Stimulated activated naive CD8-positive, alpha-beta T cell treated with anti-CD3 and anti-CD28 coated beads, Interleukin-15, amount 100 ng/mL, for 72 hours (primary cell): ENCODE measurements at regions not wholly inside any gene's neighbourhood (a gene's known extent, or its start where the extent isn't known, plus 50 kb on each side); places are given as distances from the start of the nearest gene placed in this dataset.

Experiments
- ATAC-seq: fragments of 150-1000 bp; cut with Tn5 transposase; 2 replicates; pipeline ENCODE4 v1.10.0; 2021; ENCODE audit warnings: mild to moderate bottlenecking, moderate library complexity
- DNase-seq, 2 donors: peaks; one replicate each; pipeline ENCODE4 v3.0.0; 2021 to 2022
- H3K27ac Mint-ChIP-seq, 2 donors: one replicate each; pipeline ENCODE4 v1.8.0; 2022; ENCODE audit warnings: mild to moderate bottlenecking in 2 of 2, mixed read lengths in 2 of 2, moderate library complexity in 2 of 2
- H3K27me3 Mint-ChIP-seq: one replicate; pipeline ENCODE4 v1.8.0; 2022; ENCODE audit warnings: mixed read lengths
- H3K4me1 Mint-ChIP-seq: one replicate; pipeline ENCODE4 v1.8.0; 2022; ENCODE audit warnings: mild to moderate bottlenecking, mixed read lengths
- H3K4me3 Mint-ChIP-seq, 2 donors: one replicate each; pipeline ENCODE4 v1.8.0; 2022; ENCODE audit warnings: mild to moderate bottlenecking in 2 of 2, mixed read lengths in 2 of 2, moderate library complexity in 1 of 2
- H3K9me3 Mint-ChIP-seq, 2 donors: one replicate each; pipeline ENCODE4 v1.8.0; 2022; ENCODE audit warnings: mixed read lengths in 2 of 2

DNA sequence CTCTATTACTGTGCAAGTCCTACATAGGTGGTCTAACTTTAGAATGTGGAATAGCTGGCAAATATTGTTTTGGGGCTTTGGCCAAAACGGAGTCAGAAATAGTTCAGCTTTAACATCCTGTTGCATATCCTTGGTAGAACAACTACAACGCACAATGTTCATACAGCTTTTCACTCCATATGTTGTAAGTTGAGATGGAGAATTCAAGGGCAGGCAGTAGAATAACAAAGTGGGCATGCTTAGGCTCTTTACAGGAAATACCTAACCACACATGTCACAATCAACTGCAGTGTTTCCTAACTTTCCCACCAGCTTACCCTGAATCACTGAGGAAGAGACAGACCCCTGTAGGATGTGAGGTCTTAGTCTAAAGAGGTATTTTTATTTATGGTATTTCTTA is 122.3 kb downstream of the PPP1R3A start:
- no peak overlapping the region for H3K4me3 Mint-ChIP-seq
- no peak for DNase-seq
- ATAC-seq: no peak
- H3K27ac Mint-ChIP-seq: no peak overlapping the region
- no peaks in the 10 kb centered on the region for H3K27me3 Mint-ChIP-seq
- no peaks in the 10 kb centered on the region for H3K4me1 Mint-ChIP-seq
- peaks cover 6 to 8% of the 10 kb centered on the region in 2 donors for H3K9me3 Mint-ChIP-seq

DNA sequence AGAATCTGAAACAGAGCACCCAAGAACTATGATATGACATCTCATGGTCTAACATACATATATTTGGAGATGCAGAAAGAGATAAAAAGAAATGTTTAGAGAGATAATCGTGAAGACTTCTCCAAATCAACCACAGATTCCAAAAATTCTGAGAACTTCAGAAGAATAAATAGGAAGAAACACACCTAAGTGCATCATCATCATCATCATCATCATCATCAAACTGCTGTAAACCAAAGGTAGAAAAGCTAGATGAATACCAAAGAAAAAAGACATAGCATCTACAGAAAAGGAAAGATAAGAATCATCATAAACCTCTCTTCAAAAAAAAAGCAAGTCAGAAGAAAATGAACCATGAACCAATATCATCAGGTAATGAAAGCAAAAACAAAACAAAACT is 124.2 kb downstream of the PPP1R3A start:
- no peaks in the 10 kb centered on the region for H3K27me3 Mint-ChIP-seq
- ATAC-seq (no peak), DNase-seq (no peak)
- no peaks in the 10 kb centered on the region for H3K4me1 Mint-ChIP-seq
- H3K4me3 Mint-ChIP-seq: no peak overlapping the region
- peaks cover 6 to 12% of the 10 kb centered on the region in 2 donors for H3K9me3 Mint-ChIP-seq
- no peak overlapping the region for H3K27ac Mint-ChIP-seq

DNA sequence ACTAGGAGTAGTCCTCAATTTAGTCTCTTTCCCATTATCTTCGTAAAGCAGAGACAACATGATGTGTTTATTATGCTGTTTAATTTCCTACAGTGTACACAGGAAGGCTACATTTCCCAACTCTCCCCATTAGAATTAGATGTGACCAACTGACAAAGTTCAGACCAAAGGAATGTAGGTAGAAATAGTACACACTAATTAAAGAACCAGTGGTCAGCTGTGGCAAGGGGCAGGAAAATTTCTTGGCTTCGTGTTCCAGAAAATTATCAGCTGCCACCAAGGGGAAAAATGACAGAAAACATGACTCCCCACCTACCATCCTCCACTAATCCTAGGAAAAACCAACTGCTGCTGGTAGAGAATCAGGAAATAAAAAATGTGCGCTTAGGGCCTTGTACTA is 125.6 kb downstream of the PPP1R3A start:
- no peaks in the 10 kb centered on the region for H3K27me3 Mint-ChIP-seq
- H3K4me3 Mint-ChIP-seq: no peak overlapping the region
- H3K4me1 Mint-ChIP-seq: no peaks in the 10 kb centered on the region
- ATAC-seq (no peak), DNase-seq (no peak)
- H3K9me3 Mint-ChIP-seq: peaks cover 6 to 12% of the 10 kb centered on the region in 2 donors
- H3K27ac Mint-ChIP-seq: no peak overlapping the region

DNA sequence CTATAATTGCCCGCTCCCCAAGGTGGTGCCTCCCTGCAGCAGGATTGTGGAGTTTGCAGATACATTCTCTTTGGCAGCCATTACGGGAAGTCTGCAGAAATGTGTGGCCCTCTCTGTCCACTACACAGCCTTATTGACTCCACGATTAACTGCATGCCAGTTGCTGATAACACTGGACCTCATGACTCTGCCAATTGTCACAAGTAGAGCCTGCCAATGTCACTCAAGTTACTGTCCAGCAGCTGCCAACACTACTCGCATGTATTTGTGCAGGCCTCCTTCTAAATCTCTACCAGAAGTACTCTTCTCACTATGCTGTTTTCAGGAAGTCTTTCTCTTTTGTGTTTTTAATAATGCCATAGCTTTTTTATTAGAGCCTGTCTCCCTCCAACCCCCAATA is 128.8 kb downstream of the PPP1R3A start:
- Mint-ChIP-seq H3K27me3 (no peaks in the 10 kb centered on the region), H3K4me1 (no peaks in the 10 kb centered on the region), H3K4me3 (no peak overlapping the region), H3K9me3 (peaks cover 6 to 12% of the 10 kb centered on the region in 2 donors), H3K27ac (no peak overlapping the region)
- ATAC-seq (no peak), DNase-seq (no peak)

DNA sequence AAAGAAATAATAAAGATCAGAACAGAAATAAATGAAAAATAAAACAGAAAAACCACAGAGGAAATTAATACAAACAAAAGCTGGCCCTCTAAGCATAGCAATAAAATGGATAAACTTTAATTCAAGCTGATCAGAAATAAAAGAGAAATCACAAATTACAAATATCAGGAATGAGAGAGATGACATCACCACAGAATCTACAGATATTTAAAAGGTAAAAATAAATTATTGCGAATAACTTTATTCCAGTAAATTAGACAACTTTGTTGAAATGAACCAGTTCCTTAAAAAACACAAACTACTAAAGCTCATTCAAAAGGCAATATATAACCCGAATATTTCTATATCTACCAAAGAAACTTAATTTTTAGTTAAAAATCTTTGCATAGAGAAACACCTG is 131.7 kb downstream of the PPP1R3A start:
- no peak overlapping the region for H3K4me3 Mint-ChIP-seq
- no peak overlapping the region for H3K27ac Mint-ChIP-seq
- ATAC-seq (no peak), DNase-seq (no peak)
- H3K27me3 Mint-ChIP-seq: no peaks in the 10 kb centered on the region
- peaks cover 0 to 7% of the 10 kb centered on the region in 2 donors for H3K9me3 Mint-ChIP-seq
- no peaks in the 10 kb centered on the region for H3K4me1 Mint-ChIP-seq

DNA sequence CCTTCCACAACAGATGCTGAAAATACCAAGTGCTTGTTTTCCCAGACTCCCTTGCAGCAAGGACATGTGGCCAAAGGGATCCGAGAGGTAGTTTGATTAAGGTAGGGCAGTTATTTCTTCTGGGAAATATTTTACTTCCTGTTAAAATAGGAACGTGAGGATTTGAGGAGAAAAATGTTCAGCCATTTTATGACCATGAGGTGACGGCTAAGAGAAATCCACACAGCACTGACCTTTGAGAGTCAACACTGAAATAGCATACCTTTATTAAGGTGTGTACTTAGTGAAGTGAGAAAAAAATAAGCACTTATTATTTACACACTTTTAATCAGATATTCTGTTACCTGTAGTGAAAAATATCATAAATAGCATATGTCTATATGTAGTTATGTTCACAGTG is 133.9 kb downstream of the PPP1R3A start:
- no peak overlapping the region for H3K27ac Mint-ChIP-seq
- no peak overlapping the region for H3K4me3 Mint-ChIP-seq
- no peaks in the 10 kb centered on the region for H3K9me3 Mint-ChIP-seq
- ATAC-seq: no peak
- DNase-seq: no peak
- no peaks in the 10 kb centered on the region for H3K4me1 Mint-ChIP-seq
- no peaks in the 10 kb centered on the region for H3K27me3 Mint-ChIP-seq

DNA sequence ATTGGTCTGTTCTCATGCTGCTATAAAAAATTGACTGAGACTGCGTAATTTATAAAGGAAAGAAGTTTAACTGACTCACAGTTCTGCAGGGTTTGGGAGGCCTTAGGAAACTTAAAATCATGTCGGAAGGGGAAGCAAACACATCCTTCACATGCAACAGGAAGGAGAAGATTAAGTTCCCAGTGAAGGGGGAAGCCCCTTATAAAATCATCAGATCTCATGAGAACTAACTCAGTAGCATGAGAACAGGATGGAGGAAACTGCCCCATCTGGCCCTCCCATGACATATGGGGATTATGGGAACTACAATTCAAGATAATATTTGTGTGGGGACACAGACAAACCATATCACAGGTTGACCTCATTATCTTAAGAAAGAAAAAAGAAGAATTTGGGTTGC is 134.5 kb downstream of the PPP1R3A start:
- no peaks in the 10 kb centered on the region for H3K9me3 Mint-ChIP-seq
- H3K27me3 Mint-ChIP-seq: no peaks in the 10 kb centered on the region
- H3K4me3 Mint-ChIP-seq: no peak overlapping the region
- H3K27ac Mint-ChIP-seq: no peak overlapping the region
- ATAC-seq (no peak), DNase-seq (no peak)
- no peaks in the 10 kb centered on the region for H3K4me1 Mint-ChIP-seq

DNA sequence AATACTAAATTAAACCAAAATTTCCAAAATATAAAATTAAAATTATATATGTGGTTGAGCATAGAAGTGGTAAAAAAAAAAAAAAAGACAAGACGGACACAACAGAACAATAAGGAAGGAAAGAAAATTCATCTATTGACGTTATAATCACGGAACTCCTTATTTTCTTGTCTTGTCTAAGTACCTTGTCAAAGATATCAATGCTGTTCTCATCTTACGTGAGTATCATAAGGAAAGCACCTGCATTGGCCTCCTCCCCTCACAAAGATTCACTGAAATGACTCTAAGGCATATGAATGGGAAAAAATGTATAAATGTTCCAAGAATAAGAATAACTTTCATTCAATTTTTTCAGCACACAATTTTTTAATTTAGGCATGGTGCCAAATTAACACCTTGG is 135.4 kb downstream of the PPP1R3A start:
- ATAC-seq: no peak
- Mint-ChIP-seq H3K27ac (no peak overlapping the region), H3K9me3 (no peaks in the 10 kb centered on the region)

DNA sequence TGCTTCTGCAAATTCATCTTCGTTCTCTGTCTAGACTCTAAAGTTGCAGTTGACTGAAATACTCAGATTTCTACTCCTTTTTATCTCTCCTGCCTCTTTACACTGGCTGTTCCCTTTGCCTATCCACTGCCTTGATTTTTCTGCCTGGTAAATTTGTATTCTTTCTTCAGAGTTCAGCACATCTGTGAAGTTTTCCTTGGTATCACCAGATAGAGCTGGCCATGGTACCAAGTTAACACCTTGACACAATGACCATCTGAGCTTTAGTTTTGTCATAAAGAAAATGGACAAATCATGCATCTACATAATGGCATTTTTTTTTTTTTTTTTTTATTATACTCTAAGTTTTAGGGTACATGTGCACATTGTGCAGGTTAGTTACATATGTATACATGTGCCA is 143.0 kb downstream of the PPP1R3A start:
- no peak for ATAC-seq
- no peaks in the 10 kb centered on the region for H3K4me1 Mint-ChIP-seq
- H3K27me3 Mint-ChIP-seq: no peaks in the 10 kb centered on the region
- no peak overlapping the region for H3K27ac Mint-ChIP-seq
- H3K9me3 Mint-ChIP-seq: no peaks in the 10 kb centered on the region
- DNase-seq: no peak
- H3K4me3 Mint-ChIP-seq: no peak overlapping the region

More for the DNA sequence above, 135.4 kb downstream of the PPP1R3A start:
- no peak for DNase-seq
- no peaks in the 10 kb centered on the region for H3K27me3 Mint-ChIP-seq
- H3K4me1 Mint-ChIP-seq: no peaks in the 10 kb centered on the region
- H3K4me3 Mint-ChIP-seq: no peak overlapping the region

DNA sequence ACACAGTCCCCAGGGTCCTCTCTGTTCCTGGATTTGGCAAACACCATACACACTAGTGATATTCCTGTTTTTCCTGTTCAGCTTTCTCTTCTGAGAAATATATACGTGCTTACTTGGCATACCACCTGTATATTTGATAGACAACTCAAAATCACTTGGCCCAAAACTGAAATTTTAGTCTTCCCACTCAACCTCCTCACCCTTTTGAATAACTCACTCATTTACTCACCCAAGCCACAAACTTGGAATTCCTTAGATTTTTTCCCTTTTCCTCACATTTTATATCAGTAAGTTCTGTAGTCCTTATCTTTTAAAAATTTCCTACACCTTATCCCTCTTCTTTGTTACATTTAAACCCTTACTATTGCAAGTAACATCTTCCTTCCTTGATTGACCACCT is 143.4 kb downstream of the PPP1R3A start:
- no peaks in the 10 kb centered on the region for H3K9me3 Mint-ChIP-seq
- no peak overlapping the region for H3K27ac Mint-ChIP-seq
- no peak overlapping the region for H3K4me3 Mint-ChIP-seq
- H3K4me1 Mint-ChIP-seq: no peaks in the 10 kb centered on the region
- ATAC-seq: no peak
- no peak for DNase-seq
- no peaks in the 10 kb centered on the region for H3K27me3 Mint-ChIP-seq

DNA sequence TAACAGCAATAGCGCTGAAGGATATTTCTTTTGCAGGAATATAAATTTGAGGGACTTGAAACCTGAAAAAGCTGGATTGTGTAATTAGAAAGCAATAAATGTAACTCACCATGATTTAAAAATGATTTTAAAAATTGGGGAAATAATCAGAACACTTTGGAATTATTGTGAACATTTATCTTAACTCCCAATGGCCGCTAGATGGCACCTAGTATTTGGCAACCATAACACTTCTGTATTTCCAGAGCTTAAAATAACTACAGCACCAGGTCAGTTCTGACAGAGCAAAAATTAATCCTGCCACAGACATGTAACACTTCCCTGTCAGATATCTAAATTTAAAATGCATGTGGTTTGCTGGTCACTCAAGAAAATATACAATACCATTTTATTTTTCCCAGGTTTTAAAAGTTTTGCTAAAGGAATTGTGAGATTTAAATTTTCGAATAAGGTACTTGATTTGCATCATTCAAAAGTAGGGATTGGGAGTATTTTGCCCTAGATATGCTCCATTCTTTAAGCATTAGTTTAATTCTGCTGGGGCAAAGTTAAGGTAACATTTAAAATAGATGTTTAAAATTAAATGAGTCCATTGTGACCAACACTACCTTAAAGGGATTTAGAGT is 144.5 kb downstream of the PPP1R3A start:
- Mint-ChIP-seq H3K27ac (no peak overlapping the region), H3K27me3 (no peaks in the 10 kb centered on the region), H3K4me3 (no peak overlapping the region), H3K4me1 (no peaks in the 10 kb centered on the region), H3K9me3 (no peaks in the 10 kb centered on the region)
- DNase-seq (no peak), ATAC-seq (no peak)

DNA sequence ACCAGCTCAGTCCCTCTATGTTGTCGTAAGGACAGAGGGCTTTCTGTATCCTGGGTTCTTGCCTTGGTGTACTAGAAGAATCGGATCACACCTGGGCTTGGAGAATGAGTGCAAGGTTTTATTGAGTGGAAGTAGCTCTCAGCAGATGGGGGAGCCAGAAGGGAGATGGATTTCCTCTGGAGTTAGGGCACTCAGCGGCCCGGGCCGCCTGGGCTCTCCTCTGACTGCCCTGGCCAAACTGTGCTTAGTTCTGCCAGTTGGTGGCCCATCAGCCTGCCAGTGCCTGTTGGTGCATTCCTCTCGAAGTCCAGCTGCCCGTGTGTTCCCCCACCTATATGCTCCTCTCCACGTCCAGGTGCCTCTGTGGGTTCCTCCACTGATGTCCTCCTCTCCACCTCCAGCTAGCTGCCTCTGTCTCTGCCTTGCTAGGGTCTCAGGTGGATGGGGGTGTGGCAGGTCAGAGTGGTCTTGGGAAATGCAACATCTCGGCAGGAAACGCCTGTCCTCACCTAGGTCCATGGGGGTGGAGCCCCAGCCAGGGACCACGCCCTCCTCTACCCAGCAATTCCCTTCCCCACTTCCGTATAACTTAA is 148.6 kb downstream of the PPP1R3A start:
- H3K4me3 Mint-ChIP-seq: no peak overlapping the region
- peak overlapping the region in 1 of 2 donors; percentile 19 for H3K27ac Mint-ChIP-seq
- no peaks in the 10 kb centered on the region for H3K27me3 Mint-ChIP-seq
- H3K4me1 Mint-ChIP-seq: no peaks in the 10 kb centered on the region
- no peak for DNase-seq
- H3K9me3 Mint-ChIP-seq: no peaks in the 10 kb centered on the region
- ATAC-seq: no peak

DNA sequence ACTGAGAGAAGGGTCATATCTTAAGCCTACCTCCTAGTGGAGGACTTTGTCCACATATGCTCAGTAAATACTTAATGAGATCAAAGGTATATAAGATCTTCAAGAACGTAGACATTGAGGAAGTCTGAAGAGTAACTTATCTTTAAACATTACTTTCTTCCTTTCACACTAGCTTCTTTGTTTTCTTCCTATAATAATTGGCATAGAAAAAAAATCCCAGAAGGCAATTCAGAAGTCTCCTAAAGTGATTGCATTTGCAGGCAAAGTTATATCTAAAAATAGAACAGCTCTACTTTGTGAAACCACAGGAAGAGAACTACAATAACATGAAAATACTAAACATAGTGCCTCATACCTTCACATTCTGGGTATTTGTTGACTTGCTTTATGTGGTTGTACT is 150.4 kb downstream of the PPP1R3A start:
- Mint-ChIP-seq H3K4me1 (no peaks in the 10 kb centered on the region), H3K9me3 (no peaks in the 10 kb centered on the region), H3K27me3 (no peaks in the 10 kb centered on the region), H3K27ac (no peak overlapping the region), H3K4me3 (no peak overlapping the region)
- no peak for ATAC-seq
- DNase-seq: no peak

DNA sequence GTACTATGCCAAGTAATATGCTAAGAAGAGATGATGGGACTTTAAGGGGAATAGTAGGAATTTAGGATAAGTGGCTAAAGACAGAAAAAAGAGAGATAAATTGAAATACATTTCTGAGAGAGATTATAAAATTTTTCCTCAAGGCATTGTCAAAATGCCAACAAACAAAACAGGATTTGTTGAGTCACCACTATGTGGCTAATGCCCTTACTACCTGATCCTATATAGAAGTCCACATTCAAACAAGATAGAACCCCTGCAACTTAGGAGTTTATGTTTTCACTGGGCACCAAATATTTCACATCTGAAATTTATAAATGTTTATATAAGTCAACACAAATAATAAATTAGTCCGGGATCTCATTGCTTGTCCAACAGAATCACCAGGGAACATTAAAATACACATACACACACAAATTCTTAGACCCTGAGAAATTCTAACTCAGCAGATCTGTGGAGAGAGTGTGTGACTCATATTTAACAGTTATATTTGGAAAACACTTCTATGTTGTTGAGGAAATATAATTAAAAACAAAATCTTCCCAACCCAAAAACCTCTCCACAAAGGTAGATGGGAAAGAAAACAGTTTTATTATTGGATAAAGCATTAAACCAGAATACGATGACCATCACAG is 154.3 kb downstream of the PPP1R3A start:
- Mint-ChIP-seq H3K4me3 (no peak overlapping the region), H3K27ac (no peak overlapping the region), H3K9me3 (peaks cover 5 to 7% of the 10 kb centered on the region in 2 donors), H3K4me1 (no peaks in the 10 kb centered on the region), H3K27me3 (no peaks in the 10 kb centered on the region)
- no peak for ATAC-seq
- DNase-seq: no peak

DNA sequence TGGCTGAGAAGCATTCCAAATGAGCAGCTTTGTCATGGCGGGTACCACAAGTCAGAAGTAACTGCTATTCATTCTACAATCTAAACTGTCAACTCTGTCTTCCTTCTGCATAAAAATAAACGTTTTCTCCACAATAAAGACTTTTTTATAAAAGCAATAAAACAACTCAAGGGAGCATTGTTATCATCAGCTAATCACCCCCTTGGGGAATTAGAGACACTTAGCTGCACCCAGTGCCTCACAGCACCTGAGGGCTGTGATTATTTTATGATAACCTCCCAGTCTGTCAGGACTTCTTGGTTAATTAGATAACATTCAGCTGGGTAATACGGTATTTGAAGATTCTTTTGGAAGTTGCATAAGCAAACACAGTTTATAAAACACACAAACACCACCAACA is 155.6 kb downstream of the PPP1R3A start:
- ATAC-seq: no peak
- Mint-ChIP-seq H3K27me3 (no peaks in the 10 kb centered on the region), H3K4me3 (no peak overlapping the region), H3K4me1 (no peaks in the 10 kb centered on the region), H3K9me3 (peaks cover 5 to 7% of the 10 kb centered on the region in 2 donors), H3K27ac (no peak overlapping the region)
- no peak for DNase-seq

DNA sequence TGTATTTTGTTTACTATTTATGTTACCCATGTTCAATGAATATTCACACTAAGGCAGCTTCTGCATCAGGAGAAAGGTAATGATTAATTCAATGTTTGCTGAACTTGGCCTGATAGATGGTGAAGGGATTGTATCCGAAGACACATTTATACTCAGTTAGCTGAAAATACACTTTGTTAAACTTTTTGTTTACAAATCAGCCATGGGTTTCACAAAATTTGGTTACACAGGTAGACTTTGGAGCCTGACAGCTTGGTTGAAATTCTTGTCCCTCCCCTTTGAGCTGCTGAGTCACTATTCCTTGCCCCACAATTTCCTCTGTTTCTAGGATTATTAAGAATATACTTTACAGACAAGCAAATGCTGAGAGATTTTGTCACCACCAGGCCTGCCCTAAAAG is 162.6 kb downstream of the PPP1R3A start:
- no peak for ATAC-seq

DNA sequence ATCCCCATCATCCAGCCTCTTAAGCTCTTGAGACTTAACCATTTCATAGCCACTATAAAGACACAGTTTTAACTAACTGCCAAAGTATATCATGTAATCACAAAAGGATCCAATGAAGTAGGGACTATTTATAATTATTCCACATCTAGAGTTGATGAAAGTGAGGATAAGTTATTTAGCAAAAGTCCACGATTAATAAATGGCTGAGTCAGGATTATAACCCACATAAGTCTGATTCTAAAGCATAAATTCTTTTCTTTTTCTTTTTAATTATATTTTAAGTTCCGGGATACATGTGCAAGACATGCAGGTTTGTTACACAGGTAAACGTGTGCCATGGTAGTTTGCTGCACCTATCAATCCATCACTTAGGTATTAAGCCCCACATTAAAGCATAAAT is 166.1 kb downstream of the PPP1R3A start:
- Mint-ChIP-seq H3K27ac (no peak overlapping the region), H3K9me3 (peaks cover 6 to 7% of the 10 kb centered on the region in 2 donors), H3K27me3 (no peaks in the 10 kb centered on the region), H3K4me1 (no peaks in the 10 kb centered on the region), H3K4me3 (no peak overlapping the region)
- ATAC-seq (no peak), DNase-seq (no peak)

More for the DNA sequence above, 162.6 kb downstream of the PPP1R3A start:
- peaks cover 7 to 11% of the 10 kb centered on the region in 2 donors for H3K9me3 Mint-ChIP-seq
- H3K4me3 Mint-ChIP-seq: no peak overlapping the region
- H3K27me3 Mint-ChIP-seq: no peaks in the 10 kb centered on the region
- DNase-seq: no peak
- no peak overlapping the region for H3K27ac Mint-ChIP-seq
- H3K4me1 Mint-ChIP-seq: no peaks in the 10 kb centered on the region
